Sigmoid colon (tissue), 4 donors: ENCODE measurements at regions not wholly inside any gene's neighbourhood (a gene's known extent, or its start where the extent isn't known, plus 50 kb on each side); places are given as distances from the start of the nearest gene placed in this dataset.

Experiments used
- EP300 ChIP-seq, 4 donors: sonication (generic); formaldehyde crosslinking; IDR thresholded peaks; one replicate each; pipeline ENCODE4 v1.6.1; 2017; ENCODE audit warnings: antibody characterized with exemption in 4 of 4
- POLR2A ChIP-seq, 2 donors: fragments of 450-650 bp; IDR thresholded peaks; one replicate each; pipeline ENCODE4 v1.6.1; 2016; ENCODE audit warnings: antibody characterized with exemption in 2 of 2, mild to moderate bottlenecking in 2 of 2, moderate library complexity in 2 of 2
- POLR2AphosphoS5 ChIP-seq, 4 donors: sonication (generic); formaldehyde crosslinking; IDR thresholded peaks; one replicate each; pipeline ENCODE4 v1.6.1; 2017; ENCODE audit warnings: antibody characterized with exemption in 4 of 4
- TF ChIP-seq, protein P1 (sequence below), 4 experiments: fragments of 450-650 bp in 3 of 4; fragments of 200-600 bp in 1 of 4; IDR thresholded peaks; one replicate each; pipeline ENCODE4 v1.5.1; 2016 to 2019; ENCODE audit warnings: antibody characterized with exemption in 4 of 4, mild to moderate bottlenecking in 3 of 4, moderate library complexity in 2 of 4

DNA sequence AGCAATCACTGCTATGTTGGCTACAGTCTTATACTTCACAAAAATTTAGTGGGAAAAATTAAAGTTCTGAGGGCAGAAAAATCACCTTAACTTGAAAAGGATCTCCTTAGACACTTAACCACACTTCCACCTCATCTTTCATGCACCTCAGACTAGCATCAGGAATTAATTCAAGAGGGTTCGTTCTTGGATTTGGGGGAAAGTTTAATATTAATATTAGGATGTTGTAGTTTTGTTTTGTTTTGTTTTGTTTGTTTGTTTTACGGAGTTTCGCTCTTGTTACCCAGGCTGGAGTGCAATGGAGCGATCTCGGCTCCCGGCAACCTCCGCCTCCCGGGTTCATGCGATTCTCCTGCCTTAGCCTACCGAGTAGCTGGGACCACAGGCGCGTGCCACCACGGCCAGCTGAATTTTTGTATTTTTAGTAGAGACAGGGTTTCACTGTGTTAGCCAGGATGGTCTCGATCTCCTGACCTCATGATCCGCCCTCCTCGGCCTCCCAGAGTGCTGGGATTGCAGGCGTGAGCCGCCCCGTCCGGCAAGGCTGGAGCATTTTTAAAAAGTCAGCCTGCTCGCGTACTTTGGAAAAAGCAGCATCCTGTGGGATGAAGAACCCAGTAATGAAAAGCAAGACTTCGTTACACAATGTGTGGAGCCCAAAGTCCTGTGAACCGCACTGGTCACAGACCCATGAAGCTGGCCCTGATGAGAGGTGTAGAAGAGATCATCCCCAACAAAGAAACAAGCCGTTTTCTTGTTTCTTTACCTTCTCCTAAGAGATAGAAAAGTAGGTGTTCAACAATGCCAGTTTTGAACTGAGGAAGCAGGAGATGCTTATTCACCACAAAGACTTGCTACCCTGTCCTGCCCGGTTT is 194.9 kb downstream of the GPX5 start:
- TF ChIP-seq POLR2AphosphoS5 (IDR thresholded peaks at IDR 0.05) (no peak), POLR2A (IDR thresholded peaks at IDR 0.05) (no peak), EP300 (IDR thresholded peaks at IDR 0.05) (no peak)
- TF ChIP-seq, protein P1, sequence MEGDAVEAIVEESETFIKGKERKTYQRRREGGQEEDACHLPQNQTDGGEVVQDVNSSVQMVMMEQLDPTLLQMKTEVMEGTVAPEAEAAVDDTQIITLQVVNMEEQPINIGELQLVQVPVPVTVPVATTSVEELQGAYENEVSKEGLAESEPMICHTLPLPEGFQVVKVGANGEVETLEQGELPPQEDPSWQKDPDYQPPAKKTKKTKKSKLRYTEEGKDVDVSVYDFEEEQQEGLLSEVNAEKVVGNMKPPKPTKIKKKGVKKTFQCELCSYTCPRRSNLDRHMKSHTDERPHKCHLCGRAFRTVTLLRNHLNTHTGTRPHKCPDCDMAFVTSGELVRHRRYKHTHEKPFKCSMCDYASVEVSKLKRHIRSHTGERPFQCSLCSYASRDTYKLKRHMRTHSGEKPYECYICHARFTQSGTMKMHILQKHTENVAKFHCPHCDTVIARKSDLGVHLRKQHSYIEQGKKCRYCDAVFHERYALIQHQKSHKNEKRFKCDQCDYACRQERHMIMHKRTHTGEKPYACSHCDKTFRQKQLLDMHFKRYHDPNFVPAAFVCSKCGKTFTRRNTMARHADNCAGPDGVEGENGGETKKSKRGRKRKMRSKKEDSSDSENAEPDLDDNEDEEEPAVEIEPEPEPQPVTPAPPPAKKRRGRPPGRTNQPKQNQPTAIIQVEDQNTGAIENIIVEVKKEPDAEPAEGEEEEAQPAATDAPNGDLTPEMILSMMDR (IDR thresholded peaks at IDR 0.05) = no peak
